HAP-1 (cell line): ENCODE measurements at regions not wholly inside any gene's neighbourhood (a gene's known extent, or its start where the extent isn't known, plus 50 kb on each side); places are given as distances from the start of the nearest gene placed in this dataset.
A peak's percentile ranks its signal among the peaks of the same experiment; 100 is the strongest.
"Not testable (repeated sequence)": the region's sequence is repeated elsewhere in the genome, so short reads cannot be mapped to it uniquely, and the experiment has no call there.

Experiments
- DNase-seq, 2 experiments: peaks; one replicate each; pipeline ENCODE4 v3.0.0-alpha.2; 2016 to 2020; ENCODE audit warnings: low spot score in 2 of 2
- H3K27me3 ChIP-seq: fragments of 250-450 bp; sonication (Bioruptor Pico); 2 replicates; pipeline ENCODE4 v1.5.1; 2020; ENCODE audit warnings: low read depth, mild to moderate bottlenecking, moderate library complexity
- H3K36me3 ChIP-seq: fragments of 250-450 bp; sonication (Bioruptor Pico); replicated peaks from 2 replicates; pipeline ENCODE4 v1.5.1; 2020; ENCODE audit warnings: mild to moderate bottlenecking
- H3K4me1 ChIP-seq: fragments of 250-450 bp; sonication (Bioruptor Pico); 2 replicates; pipeline ENCODE4 v1.5.1; 2020; ENCODE audit warnings: mild to moderate bottlenecking
- H3K4me3 ChIP-seq: fragments of 250-450 bp; sonication (Bioruptor Pico); 2 replicates; pipeline ENCODE4 v1.5.1; 2020; ENCODE audit warnings: mild to moderate bottlenecking, moderate library complexity
- H3K9me3 ChIP-seq: fragments of 250-450 bp; sonication (Bioruptor Pico); 2 replicates; pipeline ENCODE4 v1.5.1; 2020; ENCODE audit warnings: mild to moderate bottlenecking, moderate library complexity
- in situ Hi-C: fragments of 300-500 bp; cut with MboI; formaldehyde crosslinking; loops from 3 replicates; pipeline ENCODE4 v1.14.3; 2020; ENCODE audit warnings: low sequenced_read_pairs, inconsistent platforms, mixed read lengths

- H3K4me3 ChIP-seq, H3K27me3 ChIP-seq, H3K4me1 ChIP-seq, in situ Hi-C loops, H3K36me3 ChIP-seq, H3K9me3 ChIP-seq, DNase-seq: not testable (repeated sequence)
Measured at GRCh38 chr3:193155044-193155781, 85.8 kb upstream of the PLAAT1 start.

- no peak overlapping the region for H3K4me3 ChIP-seq
- H3K27me3 ChIP-seq, result no peaks in the 10 kb centered on the region
- in situ Hi-C loops, result no loop called here
- no peaks in the 10 kb centered on the region for H3K4me1 ChIP-seq
- H3K9me3 ChIP-seq, result peaks cover 3% of the 10 kb centered on the region; the same call in 1 of the 2 replicates
- no peak for DNase-seq
- H3K36me3 ChIP-seq, result no peaks in the 10 kb centered on the region
Measured at GRCh38 chr3:193157051-193157450, 84.0 kb upstream of the PLAAT1 start.

GRCh38 chr3:193165431-193166120 is 75.4 kb upstream of the PLAAT1 start:
- in situ Hi-C loops, result no loop called here
- Histone ChIP-seq H3K9me3 (peaks cover under 1% of the 10 kb centered on the region; the same call in 1 of the 2 replicates), H3K27me3 (no peaks in the 10 kb centered on the region), H3K4me1 (peaks cover 53% of the 10 kb centered on the region), H3K4me3 (no peak overlapping the region), H3K36me3 (no peaks in the 10 kb centered on the region)
- peak; percentile 65 to 99 for DNase-seq

- Histone ChIP-seq H3K4me1 (peaks cover 53% of the 10 kb centered on the region), H3K27me3 (no peaks in the 10 kb centered on the region), H3K9me3 (no peaks in the 10 kb centered on the region; the same call in 1 of the 2 replicates), H3K36me3 (no peaks in the 10 kb centered on the region), H3K4me3 (no peak overlapping the region)
- DNase-seq, result peak; percentile 69 to 99
- in situ Hi-C loops, result no loop called here
Measured at GRCh38 chr3:193168931-193169330, 72.1 kb upstream of the PLAAT1 start.

GRCh38 chr3:193174140-193174539 is 66.9 kb upstream of the PLAAT1 start:
- Histone ChIP-seq H3K4me3 (no peak overlapping the region), H3K9me3 (peaks cover 2% of the 10 kb centered on the region; the same call in 1 of the 2 replicates), H3K4me1 (peaks cover 15% of the 10 kb centered on the region), H3K36me3 (no peaks in the 10 kb centered on the region), H3K27me3 (no peaks in the 10 kb centered on the region)
- in situ Hi-C loops, result no loop called here
- DNase-seq, result no peak

- not testable (repeated sequence) for H3K27me3 ChIP-seq, H3K9me3 ChIP-seq, H3K4me3 ChIP-seq, H3K4me1 ChIP-seq, H3K36me3 ChIP-seq
- peak in 1 of 2 experiments; percentile 38 for DNase-seq
- in situ Hi-C loops, result loop anchor here (25.0 kb wide), 1 partner anchor 383 kb away; the partner anchor contains the start of gene ATP13A4
Measured at GRCh38 chr3:193179332-193180012, 61.5 kb upstream of the PLAAT1 start.

- no peaks in the 10 kb centered on the region for H3K27me3 ChIP-seq
- in situ Hi-C loops, result loop anchor here (25.0 kb wide), 1 partner anchor 375 kb away; the partner anchor contains the start of gene ATP13A4
- DNase-seq, result no peak
- H3K36me3 ChIP-seq, result no peaks in the 10 kb centered on the region
- H3K4me1 ChIP-seq, result no peaks in the 10 kb centered on the region
- no peaks in the 10 kb centered on the region for H3K9me3 ChIP-seq
- no peak overlapping the region for H3K4me3 ChIP-seq
Measured at GRCh38 chr3:193187070-193187722, 53.8 kb upstream of the PLAAT1 start.

- DNase-seq, result peak; percentile 60 to 65
Measured at GRCh38 chr3:193190146-193190786, 50.8 kb upstream of the PLAAT1 start.

More at GRCh38 chr3:193190146-193190786, 50.8 kb upstream of the PLAAT1 start:
- no peak overlapping the region for H3K4me3 ChIP-seq
- H3K9me3 ChIP-seq, result no peaks in the 10 kb centered on the region
- in situ Hi-C loops, result loop anchor here (25.0 kb wide), 1 partner anchor 372 kb away; the partner anchor contains the start of gene ATP13A4
- no peaks in the 10 kb centered on the region for H3K27me3 ChIP-seq
- H3K4me1 ChIP-seq, result no peaks in the 10 kb centered on the region
- H3K36me3 ChIP-seq, result no peaks in the 10 kb centered on the region
